Astrocyte (in vitro differentiated cells and primary cell): ENCODE measurements at regions not wholly inside any gene's neighbourhood (a gene's known extent, or its start where the extent isn't known, plus 50 kb on each side); places are given as distances from the start of the nearest gene placed in this dataset.

Source experiments
- EZH2 ChIP-seq: IDR thresholded peaks from 2 replicates; pipeline ENCODE4 v1.6.1; 2012; ENCODE audit warnings: mild to moderate bottlenecking, low read length, inconsistent platforms; ENCODE audit not compliant: insufficient read depth
- TF ChIP-seq, protein P1 (sequence below): IDR thresholded peaks from 2 replicates; pipeline ENCODE4 v1.5.1; 2011; ENCODE audit warnings: low read depth, mild to moderate bottlenecking, inconsistent platforms, low read length, moderate library complexity; ENCODE audit not compliant: insufficient read depth

DNA sequence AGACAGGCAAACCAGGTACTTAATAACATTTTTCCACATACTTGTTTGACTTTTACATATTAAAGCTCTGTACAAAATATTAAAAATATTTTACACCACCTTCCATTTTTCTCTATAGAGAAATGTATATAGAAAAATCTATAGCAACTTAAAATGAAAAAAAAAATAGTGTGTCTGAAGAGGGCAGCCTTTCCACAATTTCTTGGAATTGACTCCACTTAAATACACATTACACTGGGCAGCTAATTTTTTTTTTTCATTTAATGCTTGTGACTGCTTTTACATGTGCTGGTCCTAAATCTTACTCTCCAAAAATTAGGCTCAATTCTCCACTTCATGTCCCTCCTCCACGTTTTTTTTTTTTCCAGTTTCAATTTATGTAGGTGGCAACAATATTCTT lies 427.0 kb upstream of the RBMS3 start:
- no peak for TF ChIP-seq EZH2
- TF ChIP-seq, protein P1, sequence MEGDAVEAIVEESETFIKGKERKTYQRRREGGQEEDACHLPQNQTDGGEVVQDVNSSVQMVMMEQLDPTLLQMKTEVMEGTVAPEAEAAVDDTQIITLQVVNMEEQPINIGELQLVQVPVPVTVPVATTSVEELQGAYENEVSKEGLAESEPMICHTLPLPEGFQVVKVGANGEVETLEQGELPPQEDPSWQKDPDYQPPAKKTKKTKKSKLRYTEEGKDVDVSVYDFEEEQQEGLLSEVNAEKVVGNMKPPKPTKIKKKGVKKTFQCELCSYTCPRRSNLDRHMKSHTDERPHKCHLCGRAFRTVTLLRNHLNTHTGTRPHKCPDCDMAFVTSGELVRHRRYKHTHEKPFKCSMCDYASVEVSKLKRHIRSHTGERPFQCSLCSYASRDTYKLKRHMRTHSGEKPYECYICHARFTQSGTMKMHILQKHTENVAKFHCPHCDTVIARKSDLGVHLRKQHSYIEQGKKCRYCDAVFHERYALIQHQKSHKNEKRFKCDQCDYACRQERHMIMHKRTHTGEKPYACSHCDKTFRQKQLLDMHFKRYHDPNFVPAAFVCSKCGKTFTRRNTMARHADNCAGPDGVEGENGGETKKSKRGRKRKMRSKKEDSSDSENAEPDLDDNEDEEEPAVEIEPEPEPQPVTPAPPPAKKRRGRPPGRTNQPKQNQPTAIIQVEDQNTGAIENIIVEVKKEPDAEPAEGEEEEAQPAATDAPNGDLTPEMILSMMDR, result no peak
